ENCODE measurements at regions not wholly inside any gene's neighbourhood (a gene's known extent, or its start where the extent isn't known, plus 50 kb on each side); places are given as distances from the start of the nearest gene placed in this dataset.
"Not testable (repeated sequence)": the region's sequence is repeated elsewhere in the genome, so short reads cannot be mapped to it uniquely, and the experiment has no call there.

DNA sequence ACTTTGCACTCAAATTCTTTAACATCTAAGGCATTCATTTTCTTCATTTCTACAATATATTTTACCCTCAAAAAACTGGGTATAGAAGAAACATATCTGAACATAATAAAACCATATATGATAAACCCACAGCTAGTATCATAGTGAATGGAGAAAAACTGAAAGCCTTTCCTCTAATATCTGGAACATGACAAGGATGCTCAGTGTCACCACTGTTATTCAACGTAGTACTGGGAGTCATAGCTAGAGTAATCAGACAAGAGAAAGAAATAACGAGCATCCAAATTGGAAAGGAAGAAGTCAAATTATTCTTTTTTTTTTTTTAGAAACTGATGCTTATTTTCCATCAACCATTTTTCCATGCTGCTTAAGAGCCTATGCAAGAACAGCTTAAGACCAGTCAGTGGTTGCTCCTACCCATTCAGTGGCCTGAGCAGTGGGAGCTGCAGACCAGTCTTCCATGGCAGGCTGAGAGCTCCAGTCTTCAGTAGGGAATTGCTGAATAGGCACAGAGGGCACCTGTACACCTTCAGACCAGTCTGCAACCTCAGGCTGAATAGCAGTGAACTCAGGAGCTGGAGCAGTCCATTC, 58.0 kb upstream of the RAP1B start:
- H3K36me3 ChIP-seq; H3K4me3 ChIP-seq; H3K9me3 ChIP-seq; H3K4me1 ChIP-seq; intact Hi-C loops (cut with DNase I); H3K27ac ChIP-seq; DNase-seq: not testable (repeated sequence)
- H3K27me3 ChIP-seq: peaks cover 0 to 37% (median 0%) of the 10 kb centered on the region in 4 donors
- 66 to 73% methylated on average over 2 of the region's 2 CpGs for WGBS, 2 donors

DNA sequence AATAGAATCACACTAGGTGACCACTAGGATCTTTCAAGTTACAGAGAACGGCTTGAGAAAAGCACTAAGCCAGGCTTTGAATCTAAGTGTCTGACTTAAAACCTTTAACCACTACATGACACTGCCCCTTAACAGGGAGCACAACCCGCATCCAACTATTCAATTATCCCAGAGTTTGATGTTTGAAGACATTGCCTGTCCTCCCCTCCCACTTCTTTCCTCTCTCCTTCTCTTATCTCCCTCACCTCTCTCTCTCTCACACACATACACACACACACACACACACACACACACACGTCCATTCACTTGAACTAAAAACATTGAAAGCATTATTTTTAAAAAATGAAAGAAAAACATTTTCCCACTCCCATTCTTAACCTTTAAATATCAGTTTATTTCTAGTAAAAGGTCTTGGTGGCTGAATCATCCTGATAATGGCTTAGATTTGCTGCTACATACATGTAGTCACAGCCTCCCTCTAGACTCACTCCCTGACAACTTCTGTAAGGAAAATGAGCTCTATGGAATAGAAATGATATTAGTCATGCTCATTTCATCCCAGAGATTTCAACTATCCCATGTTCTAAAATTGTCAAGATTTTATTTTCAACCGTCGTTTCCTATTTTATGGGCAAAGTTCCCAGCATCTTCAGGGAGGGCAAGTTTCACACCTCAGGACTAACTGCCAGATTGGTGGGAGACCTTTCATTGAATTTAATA, 53.5 kb upstream of the RAP1B start:
- H3K4me3 ChIP-seq: no peak overlapping the region
- intact Hi-C loops (cut with DNase I): no loop called here
- H3K4me1 ChIP-seq: peaks cover 0 to 21% (median 8%) of the 10 kb centered on the region in 3 donors
- no peaks in the 10 kb centered on the region for H3K36me3 ChIP-seq
- no peaks in the 10 kb centered on the region for H3K9me3 ChIP-seq
- peaks cover 0 to 13% (median 0%) of the 10 kb centered on the region in 4 donors for H3K27me3 ChIP-seq
- H3K27ac ChIP-seq: no peak overlapping the region
- TF ChIP-seq POLR2A (IDR thresholded peaks at IDR 0.05): no peak
- TF ChIP-seq, protein P1, sequence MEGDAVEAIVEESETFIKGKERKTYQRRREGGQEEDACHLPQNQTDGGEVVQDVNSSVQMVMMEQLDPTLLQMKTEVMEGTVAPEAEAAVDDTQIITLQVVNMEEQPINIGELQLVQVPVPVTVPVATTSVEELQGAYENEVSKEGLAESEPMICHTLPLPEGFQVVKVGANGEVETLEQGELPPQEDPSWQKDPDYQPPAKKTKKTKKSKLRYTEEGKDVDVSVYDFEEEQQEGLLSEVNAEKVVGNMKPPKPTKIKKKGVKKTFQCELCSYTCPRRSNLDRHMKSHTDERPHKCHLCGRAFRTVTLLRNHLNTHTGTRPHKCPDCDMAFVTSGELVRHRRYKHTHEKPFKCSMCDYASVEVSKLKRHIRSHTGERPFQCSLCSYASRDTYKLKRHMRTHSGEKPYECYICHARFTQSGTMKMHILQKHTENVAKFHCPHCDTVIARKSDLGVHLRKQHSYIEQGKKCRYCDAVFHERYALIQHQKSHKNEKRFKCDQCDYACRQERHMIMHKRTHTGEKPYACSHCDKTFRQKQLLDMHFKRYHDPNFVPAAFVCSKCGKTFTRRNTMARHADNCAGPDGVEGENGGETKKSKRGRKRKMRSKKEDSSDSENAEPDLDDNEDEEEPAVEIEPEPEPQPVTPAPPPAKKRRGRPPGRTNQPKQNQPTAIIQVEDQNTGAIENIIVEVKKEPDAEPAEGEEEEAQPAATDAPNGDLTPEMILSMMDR (IDR thresholded peaks at IDR 0.05): no peak
- 45 to 50% methylated on average over 5 of the region's 5 CpGs for WGBS, 2 donors
- DNase-seq: no peak

DNA sequence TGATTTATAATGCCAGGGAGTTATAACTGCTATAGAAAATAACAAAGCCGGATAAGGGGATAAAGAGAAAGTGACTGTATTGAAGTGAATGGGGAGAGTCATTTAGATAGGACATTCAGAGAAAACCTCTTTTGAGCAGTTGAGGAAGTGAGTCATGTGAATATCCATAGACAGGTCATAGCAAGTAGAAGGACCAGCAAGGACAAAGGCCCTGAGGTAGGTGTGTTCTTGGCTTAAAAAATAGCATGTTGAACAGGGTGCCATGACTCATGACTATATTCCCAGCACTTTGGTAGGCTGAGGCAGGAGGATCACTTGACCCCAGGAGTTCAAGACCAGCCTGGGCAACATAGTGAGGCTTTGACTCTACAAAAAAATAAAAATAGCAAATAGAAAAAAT, 51.5 kb upstream of the RAP1B start:
- no peaks in the 10 kb centered on the region for H3K9me3 ChIP-seq
- no peaks in the 10 kb centered on the region for H3K27me3 ChIP-seq
- H3K4me1 ChIP-seq: peaks cover 0 to 21% (median 8%) of the 10 kb centered on the region in 3 donors
- no peak overlapping the region for H3K4me3 ChIP-seq
- no peak overlapping the region for H3K27ac ChIP-seq
- 28 to 39% methylated on average over 1 of the region's 1 CpG for WGBS, 2 donors
- no peak for DNase-seq
- H3K36me3 ChIP-seq: no peaks in the 10 kb centered on the region
- intact Hi-C loops (cut with DNase I): no loop called here
- no peak for TF ChIP-seq POLR2A (IDR thresholded peaks at IDR 0.05)
- TF ChIP-seq, protein P1 (IDR thresholded peaks at IDR 0.05): no peak

DNA sequence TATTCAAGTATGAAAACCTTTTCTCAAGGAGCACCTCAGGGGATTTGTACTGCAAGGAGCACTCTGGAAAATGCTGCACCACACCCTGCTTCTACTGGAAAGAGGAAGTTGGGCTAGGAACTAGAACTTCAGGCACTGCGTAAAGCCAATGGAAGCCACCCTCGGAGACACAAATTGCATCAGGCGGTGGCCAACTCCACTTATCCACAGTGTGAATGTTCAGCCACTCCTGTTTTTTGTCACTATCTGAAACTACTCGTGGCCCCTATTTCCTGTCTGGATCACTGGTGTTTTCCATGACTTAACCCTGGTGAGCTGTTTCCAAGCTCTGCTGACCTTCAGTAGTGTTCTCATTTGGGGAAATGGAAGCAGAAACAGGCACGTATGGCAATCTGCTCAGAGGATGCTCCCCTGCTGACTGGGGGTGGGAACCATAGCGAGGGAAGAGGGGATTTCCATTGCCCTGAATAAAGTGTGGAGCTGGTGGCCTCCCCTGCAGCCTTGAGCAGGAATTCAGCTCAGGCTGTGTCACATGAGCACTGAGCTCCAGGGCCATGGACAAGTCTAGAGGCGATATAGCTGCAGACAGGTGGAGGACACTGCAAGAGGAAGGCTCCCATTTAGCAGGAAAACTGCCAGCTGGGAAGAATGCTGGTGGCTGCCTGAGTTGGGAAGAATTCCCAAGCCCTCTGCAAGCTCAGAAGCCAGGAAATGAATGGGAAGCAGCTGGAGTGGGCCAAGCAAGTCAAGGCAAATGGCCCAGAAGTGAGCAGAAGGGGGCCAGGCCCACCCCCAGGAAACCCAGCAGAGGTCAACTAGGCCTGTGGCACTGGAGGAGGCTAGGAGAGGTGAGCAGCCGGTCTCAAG, 50.5 kb upstream of the RAP1B start:
- no peaks in the 10 kb centered on the region for H3K27me3 ChIP-seq
- no peak for TF ChIP-seq POLR2A (IDR thresholded peaks at IDR 0.05)
- TF ChIP-seq, protein P1 (IDR thresholded peaks at IDR 0.05): no peak
- H3K36me3 ChIP-seq: no peaks in the 10 kb centered on the region
- no peak for DNase-seq
- no peak overlapping the region for H3K4me3 ChIP-seq
- peak overlapping the region in 2 of 4 donors; percentile 37 to 43 for H3K27ac ChIP-seq
- intact Hi-C loops (cut with DNase I): no loop called here
- peaks cover 0 to 21% (median 8%) of the 10 kb centered on the region in 3 donors for H3K4me1 ChIP-seq
- no peaks in the 10 kb centered on the region for H3K9me3 ChIP-seq
- 30 to 34% methylated on average over 3 to 5 of the region's 8 CpGs for WGBS, 2 donors

DNA sequence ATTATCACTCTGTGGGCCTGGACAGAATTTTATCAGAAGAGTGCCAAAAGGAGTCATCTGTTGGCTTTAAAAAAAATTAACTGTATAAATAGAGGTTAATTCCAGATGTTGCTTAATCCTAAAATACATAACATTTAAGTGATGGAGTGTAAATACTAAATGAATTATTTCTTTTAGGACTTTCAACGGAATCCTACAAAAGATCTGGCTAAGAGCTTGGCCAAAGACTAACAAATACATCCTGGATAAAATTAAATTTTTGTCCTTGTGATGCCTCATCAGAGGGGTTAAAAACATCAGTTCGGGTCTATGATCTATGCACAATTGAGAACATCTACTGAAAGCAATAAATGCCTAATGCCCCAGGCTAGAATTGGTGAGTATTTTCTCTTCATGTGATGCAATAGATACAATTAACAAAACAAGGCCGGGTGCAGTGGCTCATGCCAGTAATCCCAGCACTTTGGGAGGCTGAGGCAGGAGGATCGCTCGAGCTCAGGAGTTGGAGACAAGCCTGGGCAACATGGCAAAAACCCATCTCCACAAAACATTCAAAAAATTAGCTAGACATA, 49.8 kb upstream of the RAP1B start:
- H3K4me3 ChIP-seq: no peak overlapping the region
- H3K27me3 ChIP-seq: no peaks in the 10 kb centered on the region
- no peak for DNase-seq
- intact Hi-C loops (cut with DNase I): no loop called here
- no peaks in the 10 kb centered on the region for H3K9me3 ChIP-seq
- H3K4me1 ChIP-seq: peaks cover 0 to 27% (median 8%) of the 10 kb centered on the region in 3 donors
- H3K36me3 ChIP-seq: no peaks in the 10 kb centered on the region
- WGBS, 2 donors: 36 to 42% methylated on average over 5 of the region's 5 CpGs
- H3K27ac ChIP-seq: peak overlapping the region in 1 of 4 donors; percentile 43
- TF ChIP-seq POLR2A (IDR thresholded peaks at IDR 0.05): no peak
- TF ChIP-seq, protein P1 (IDR thresholded peaks at IDR 0.05): no peak

Small RNA genes lying in the stretch of these regions (small RNA-seq; reads per million reads assigned to genes)
- gene AC008033.2: 0 reads per million in 4 donors
